NOMO-1 treated with dmso at 0.1 percent for 144 hours (cell line): ENCODE measurements at regions not wholly inside any gene's neighbourhood (a gene's known extent, or its start where the extent isn't known, plus 50 kb on each side); places are given as distances from the start of the nearest gene placed in this dataset.

Source experiments
- DNase-seq: peaks from one replicate; lab custom pipeline; 2025; ENCODE audit not compliant: unreplicated experiment; lab: John Stamatoyannopoulos, UW

DNA sequence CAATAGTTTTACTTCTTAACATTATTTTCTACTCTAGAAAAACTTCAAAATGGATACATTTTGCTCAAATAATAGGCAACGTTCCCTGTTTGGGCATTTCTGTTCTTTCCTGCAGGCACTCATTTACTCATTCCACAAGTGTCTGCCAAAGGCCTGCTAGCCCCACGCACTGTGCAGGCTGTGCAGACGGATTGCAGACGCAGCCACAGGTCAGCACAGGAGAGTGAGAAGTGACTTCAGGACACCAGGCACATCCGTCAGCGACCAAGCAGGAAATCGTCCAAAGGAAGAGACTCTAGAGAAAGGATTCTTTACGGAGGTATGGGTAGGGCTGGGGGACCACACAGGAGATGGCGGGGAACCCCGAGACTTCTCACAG lies 103.0 kb upstream of the AGAP1 start:
- DNase-seq = no peak

DNA sequence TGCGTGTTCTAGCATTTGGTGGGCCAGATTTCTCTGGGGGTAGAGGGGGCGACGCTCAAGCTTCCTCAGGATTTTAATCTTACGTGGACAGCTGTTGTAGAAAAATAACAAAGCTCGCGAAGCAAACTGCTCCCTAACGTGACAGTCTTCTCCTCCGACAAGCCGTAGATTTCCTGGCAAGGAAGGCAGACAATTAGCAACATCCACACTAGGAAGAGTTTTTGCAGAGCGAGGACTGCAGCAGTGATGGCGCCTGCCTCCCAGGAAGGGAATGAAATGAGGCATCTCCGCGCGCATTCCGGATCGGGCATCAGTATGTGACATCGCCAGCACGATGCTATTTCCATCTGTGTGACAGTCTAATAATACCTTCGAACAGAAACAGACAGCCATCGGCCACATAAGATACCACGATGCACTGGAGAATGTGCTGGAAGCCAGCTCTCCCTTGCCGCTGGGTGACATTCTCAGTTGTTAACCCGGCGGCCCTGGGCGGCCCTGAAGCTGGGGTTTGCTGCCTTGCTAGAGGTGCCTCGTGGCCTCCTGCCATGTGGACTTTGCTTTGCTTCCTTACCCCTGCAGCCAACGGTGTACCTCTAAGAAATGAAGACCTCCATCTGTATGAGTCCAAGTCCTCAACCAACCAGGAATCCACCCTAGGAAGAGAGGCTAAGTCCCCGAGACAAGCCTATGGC lies 101.8 kb upstream of the AGAP1 start:
- no peak for DNase-seq

- DNase-seq = no peak
Observed at GRCh38 chr2:235394278-235394828, 99.5 kb upstream of the AGAP1 start.

DNA sequence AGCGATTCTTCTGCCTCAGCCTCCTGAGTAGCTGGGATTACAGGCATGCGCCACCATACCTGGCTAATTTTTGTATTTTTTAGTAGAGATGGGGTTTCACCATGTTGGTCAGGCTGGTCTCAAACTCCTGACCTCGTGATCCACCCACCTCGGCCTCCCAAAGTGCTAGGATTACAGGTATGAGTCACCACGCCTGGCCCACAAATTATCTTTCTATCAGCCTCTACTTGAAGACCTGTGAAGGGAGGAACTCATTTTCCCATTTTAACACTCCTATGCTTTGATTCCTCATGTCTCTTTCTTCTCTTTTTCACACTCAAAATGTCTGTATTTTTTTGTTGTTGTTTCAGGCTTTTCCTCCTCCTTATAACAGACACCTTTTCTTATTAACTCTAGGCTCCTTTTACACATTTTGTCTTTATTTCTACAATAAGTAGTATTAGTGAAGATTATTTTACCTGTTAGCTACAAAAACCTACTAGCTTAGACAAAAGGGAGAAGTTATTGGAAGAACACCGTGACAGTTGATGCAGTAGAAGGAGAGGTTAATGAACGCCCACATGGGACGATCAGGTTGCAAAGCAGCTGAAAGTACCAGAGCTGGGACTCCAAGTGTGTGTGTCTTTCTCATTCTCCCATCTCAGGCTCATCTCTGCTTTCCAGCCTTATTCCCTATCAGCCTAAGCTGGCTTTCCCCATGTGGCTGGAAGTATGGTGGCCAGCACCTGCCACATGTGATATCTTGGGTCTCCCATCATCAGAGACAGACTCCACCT lies 97.6 kb upstream of the AGAP1 start:
- DNase-seq = no peak

- no peak for DNase-seq
Observed at GRCh38 chr2:235398321-235398720, 95.5 kb upstream of the AGAP1 start.

DNA sequence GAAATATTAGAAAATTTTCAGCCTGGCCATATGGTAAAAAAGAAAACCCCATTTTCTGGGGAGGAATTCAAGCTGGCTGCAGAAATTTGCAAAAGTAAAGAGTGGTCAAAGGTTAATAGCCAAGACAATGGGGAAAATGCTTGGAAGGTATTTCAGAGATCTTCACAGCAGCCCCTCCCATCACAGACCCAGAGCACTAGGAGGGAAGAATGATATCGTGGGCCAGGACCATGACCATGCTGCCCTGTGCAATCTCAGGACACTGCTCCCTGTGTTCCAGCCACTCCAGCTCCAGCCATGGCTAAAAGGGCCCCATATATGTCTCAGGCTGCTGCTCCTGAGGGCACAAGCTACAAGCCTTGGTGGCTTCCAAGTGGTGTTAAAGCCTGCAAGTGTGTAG lies 93.9 kb upstream of the AGAP1 start:
- DNase-seq = no peak

DNA sequence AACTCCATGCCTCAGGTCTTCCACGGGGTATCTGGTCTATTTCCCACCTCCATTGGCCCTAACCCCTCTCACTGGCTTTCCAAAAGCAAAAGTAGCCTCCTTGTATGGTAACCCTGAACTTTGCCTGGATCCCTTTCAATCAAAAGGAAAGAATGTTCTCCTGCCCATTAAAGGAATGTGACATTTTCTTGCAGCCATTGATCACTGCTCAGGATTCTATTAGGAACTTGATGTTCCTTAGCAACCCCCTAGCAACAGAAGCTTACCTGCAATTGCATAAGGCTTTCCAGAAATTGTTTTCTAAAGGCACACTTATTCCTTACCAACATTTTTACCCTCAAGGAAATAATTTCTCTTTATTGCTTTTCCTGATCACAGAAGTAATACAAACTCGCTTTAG lies 91.4 kb upstream of the AGAP1 start:
- DNase-seq = no peak

DNA sequence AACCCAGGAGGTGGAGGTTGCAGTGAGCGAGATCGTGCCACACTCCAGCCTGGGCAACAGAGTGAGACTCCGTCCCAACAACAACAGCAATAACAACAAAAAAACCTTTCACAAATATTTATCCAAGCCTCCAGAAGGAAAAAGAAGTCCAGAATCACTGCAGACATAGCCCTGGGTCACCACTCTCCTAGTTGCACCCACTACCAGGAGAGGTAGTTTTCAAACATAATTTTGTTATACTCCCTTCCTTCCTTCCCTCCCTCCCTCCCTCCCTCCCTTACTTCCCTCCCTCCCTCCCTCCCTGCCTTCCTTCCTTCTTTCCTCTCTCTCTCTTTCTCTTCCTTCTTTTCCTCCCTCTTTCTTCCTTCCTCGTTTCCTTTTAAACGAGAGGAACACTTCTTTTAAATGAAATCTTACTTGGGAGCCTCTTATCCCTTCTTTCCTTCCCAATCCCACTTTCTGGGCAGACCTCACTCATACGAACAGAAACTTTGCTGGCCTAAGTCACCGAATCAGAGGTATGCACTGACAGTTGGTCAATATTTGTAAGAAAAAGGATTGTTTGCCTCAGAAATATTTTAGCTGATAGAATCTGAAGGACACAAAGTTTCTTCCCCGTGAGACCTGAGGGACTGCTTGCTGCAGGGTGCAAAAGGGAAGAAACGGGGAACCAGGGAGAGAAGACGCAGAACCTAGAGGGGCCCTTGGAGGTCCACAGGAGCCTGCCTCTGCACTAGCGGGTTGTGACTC lies 88.1 kb upstream of the AGAP1 start:
- DNase-seq = no peak

DNA sequence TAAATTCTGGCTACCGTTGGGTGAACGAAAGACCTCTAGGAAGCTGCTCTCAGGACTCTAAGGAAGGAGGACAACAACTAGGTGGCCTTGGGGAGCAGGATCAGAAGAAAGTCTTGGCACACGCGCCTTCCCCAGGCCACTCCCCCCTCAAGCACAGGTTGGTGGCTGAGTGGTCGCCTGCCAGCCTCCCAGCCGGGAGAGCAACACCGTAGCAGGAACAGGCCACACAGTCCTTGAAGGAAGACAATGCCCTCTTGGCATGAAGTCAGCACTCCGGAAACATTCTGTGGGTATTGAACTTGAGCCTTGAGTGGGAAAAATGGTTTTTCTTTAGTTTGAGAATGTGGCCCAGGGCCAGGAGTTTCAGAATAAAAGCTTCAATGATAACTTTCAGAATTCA lies 87.4 kb upstream of the AGAP1 start:
- DNase-seq = no peak

- no peak for DNase-seq
Observed at GRCh38 chr2:235411905-235412485, 81.8 kb upstream of the AGAP1 start.

DNA sequence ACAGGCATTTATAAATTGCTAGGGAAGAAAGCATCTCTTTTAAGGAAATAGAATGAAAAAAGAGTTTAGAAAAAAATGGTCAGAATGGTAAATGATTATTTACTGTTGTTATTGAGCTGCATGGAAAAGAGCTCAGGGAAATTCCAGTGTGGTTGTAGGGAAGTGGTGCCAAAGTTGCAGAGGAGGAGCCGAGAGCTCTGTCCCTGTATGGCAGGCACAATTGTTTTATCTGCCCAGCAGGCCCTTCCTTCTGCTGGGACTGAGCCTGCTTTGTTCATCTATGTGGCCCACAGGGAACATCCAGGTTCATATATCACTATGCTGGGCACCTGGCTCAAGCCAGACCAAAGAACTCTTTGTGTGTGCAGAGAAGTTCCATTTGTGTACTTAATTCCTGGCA lies 80.8 kb upstream of the AGAP1 start:
- no peak for DNase-seq

GRCh38 chr2:235414422-235414821 lies 79.4 kb upstream of the AGAP1 start:
- DNase-seq = no peak

DNA sequence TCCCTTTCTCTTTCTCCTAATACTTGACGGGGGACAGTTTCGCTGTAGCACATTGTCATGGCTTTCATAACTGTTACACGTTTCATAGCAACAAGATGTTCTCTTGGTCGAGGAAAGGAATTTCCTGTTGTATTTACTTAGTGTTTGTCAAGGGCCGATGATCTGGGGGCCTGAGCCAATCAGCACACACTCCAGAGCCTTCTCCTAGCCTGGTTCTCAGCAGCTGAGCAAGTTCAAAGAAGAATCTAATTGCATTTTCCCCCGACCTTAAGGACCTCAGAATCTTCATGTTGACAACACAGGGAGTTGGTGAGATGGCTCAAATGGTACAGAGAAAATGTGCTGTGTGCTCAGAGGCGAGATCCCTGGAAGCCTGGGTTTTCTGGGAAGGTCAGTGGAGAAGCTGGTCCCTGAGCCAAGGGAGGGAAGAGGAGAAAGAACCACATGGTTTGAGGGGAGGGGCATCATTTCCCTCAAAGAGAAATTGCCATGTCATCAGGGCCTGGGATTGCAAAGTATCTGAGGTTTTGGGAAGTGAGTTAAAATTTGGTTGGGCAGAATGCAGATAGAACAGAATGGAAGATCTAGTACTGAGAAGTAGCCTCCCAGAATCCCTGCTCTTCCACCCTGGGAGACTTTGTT lies 76.9 kb upstream of the AGAP1 start:
- DNase-seq = no peak

- no peak for DNase-seq
Observed at GRCh38 chr2:235418918-235419317, 74.9 kb upstream of the AGAP1 start.

DNA sequence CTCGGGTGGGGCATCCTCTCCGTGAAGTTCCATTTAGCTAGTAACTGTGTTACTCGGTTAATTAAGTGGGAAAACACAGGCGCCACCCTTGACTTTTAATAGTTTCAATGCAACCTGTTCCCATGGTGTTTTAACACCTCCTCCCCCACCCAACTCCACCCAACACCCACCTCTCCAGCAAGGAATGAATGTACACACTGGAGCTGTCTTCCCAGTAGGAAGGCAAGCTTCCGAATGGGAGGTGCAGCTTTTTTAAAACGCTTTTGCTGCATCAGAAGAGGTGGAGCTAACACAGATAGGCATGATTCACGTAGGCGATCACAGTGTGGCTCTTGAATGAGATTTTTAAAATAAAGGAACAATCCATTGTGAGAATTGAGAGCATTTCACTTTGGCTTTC lies 73.8 kb upstream of the AGAP1 start:
- DNase-seq = no peak

DNA sequence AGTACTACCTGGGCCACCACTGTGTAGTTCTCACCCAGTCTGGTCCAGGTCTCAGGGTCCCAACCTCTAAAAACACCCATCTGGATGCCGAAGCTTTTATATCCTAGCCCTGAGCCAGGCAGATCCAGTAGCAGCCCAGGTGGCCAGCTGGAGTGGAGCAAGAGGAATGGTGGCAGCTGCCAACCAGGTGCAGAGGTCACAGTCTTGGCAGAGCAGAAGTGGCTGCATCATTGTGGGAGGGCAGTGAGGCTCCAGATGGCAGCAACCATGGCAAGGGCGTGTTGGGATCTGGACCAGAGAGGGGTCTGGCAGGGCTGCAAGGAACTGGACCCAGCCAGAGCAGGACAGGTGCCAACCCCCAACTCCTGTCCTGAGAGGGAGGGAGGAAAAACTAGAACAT lies 72.2 kb upstream of the AGAP1 start:
- DNase-seq = no peak

DNA sequence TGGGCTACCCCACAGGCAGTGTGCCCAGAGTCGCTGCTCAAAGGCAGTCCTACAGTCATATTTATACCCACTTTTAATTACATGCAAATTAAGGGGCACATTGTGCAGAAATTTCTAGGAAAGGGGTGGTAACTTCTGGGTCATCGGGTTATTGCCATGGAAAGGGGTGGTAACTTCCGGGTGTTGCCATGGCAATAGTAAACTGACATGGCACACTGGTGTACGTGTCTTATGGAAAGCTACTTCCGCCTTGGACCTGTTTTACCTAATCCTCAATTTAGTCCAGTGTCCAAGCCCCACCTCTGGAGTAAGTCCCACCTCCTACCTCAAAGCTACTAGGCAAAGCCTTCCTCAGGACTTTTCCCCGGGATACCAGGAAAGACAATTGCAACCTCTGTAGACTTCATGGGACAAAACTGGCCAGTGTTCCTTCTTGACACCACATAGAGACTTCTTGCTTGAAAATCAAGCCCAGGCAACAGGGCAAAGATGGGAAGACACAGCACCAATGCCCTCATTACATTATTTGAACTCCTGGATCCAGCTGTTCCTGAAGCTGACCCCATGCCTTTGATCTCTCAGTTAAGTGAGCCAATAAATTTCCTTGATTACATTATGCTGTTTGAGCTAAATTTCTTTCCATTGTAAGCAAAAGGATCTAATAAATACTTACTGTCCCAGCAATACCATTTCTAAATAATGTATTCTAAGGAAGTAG lies 63.3 kb upstream of the AGAP1 start:
- DNase-seq = no peak

- no peak for DNase-seq
Observed at GRCh38 chr2:235432741-235433520, 60.9 kb upstream of the AGAP1 start.

- no peak for DNase-seq
Observed at GRCh38 chr2:235433860-235434259, 60.0 kb upstream of the AGAP1 start.
